Brain pericyte (primary cell): ENCODE measurements at regions not wholly inside any gene's neighbourhood (a gene's known extent, or its start where the extent isn't known, plus 50 kb on each side); places are given as distances from the start of the nearest gene placed in this dataset.
"Not testable (repeated sequence)": the region's sequence is repeated elsewhere in the genome, so short reads cannot be mapped to it uniquely, and the experiment has no call there.

Experiments
- DNase-seq: peaks from one replicate; pipeline ENCODE4 v3.0.0-alpha.2; 2012; ENCODE audit warnings: low read depth, low spot score

DNA sequence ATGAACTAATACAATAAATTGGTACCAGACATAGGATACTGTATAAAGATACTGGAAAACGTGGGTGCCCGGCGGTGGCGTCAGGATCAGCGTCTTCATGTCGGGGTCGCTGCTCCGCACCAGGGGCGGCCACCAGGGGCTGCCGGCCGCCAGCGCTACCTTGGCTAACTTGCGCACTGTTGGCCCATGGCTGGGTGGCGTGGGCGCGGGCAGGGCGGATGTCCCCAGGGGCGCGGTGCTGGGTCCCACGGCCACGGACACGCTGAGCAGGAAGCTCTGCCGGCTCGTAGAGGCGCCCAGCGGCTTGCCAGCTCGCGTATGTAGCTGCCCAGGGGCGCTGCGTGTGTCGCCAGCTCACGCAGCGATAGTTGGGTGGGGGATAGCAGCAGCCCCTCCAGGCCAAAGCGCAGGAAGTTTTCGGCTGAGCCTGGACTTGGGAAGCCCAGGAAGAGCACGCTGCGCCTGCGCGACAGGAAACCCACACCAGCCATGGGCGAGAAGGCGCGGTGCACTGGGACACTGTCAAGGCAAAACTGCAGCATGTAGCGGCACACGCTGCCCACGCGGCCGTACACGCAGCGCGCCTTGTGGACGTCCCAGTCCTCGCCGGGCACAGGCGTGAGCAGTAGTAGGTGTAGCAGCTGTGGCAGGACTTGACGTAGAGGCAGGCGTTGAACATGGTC is 299.9 kb downstream of the CCDC74A start:
- DNase-seq, result no peak

DNA sequence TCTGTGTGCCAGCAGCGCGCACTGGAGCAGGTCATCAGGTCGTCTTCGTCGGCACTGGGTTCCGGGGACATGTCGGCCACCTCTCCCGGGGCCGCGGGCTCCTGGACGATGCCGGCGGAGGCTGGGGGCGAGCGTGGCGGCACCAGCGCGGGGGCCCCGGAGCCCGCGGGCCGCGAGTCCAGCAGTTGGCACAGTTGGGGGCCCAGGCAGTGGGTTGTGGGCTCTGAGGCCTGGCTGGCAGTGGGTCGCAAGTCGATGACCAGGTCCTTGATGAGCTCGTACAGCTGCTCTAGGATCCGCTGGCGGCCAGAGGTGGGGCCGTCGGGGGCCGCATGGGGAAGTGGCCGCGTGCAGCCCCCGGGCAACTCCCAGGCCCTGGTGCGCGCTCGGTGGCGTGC is 300.5 kb downstream of the CCDC74A start:
- DNase-seq, result no peak

- DNase-seq, result not testable (repeated sequence)
Measured at GRCh38 chr2:131828633-131829455, 301.2 kb downstream of the CCDC74A start.

- DNase-seq, result not testable (repeated sequence)
Measured at GRCh38 chr2:131829456-131830241, 302.0 kb downstream of the CCDC74A start.

DNA sequence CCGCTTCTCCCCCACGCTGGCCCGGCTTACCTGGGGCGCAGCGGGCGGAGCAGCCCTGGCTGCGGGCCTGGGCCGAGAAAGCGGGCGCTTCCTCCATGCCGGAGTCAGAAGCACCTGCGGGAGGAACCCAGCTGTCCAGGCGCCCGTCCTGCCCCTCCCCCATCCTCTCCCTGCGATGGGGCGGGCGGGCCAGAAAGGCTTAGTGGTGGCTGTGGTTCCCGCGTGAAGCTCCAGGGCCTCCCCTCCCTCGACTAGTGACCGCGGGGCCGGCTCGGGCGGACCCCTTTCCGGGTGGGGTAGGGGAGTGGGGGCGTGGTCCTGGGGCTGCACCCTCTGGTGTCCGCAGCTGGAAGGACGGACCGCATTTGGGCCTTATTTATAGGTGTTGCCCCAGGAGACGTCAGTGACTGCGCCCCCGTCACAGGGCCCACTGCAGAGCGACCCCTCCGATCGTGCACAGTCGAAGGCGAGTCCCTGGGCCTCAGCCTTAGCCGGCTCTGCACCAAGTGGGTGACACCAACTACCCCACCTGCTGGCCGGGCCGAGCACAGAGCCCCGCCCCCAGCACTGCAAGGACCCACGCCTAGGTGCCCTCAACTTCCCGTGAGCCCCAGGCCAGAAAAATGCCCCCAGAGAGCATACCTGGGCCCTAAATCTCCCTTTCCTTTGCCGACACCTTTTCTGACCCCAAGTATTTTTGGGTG is 302.7 kb downstream of the CCDC74A start:
- DNase-seq, result not testable (repeated sequence)

DNA sequence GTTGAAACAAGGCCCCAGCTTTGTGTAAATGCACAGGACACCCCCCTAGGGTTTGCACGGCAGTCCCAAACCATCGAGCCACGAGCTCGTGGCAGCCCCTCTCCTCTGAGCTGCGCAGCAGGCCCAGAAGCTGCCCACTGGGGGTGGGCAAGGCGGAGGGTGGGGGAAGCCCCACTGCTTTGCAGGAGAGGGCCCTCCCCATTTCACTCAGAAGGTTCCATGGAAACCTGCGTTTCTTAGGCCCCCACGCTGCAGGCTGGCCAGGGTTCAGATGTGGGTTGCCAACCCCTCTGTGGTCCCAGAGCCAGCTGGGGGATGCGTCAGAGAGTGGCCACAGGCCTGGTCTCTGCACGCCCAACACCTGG is 303.2 kb downstream of the CCDC74A start:
- not testable (repeated sequence) for DNase-seq

DNA sequence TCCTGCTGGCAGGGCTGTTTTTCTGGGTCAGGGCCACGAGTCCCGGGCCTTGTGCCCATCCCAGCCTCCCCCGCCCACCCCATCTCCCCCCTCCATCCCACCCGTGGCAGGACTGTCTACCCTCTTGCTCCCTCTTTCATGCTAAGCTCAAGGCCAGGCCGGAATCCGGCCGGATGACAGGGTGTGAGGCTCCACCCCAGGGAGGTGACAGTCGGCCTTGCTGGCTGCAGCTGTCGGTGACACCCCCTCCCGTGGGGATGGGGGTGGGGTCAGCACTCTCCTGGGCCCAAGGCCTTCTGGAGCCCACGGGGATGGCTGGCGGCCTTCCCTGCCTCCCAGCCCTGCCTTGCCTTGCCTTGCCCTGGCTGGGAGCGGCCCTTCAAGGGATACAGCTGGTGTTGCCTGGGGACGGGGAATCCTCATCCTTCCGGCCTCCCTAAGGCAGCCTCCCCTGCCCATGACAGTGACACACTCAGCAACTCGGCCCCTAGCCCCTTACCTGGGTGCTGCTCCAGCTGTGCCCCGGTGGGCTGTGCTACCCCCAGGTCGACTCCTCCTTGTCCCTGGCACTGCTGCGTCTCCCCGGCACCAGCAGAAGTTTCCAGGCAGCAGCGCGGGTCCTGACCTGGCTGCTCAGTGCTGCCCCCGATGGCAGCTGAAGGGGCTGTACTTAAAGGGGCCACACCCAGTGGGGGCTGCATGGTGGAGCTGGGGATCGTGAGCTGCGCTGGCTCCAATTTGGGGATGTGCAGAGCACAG is 303.9 kb downstream of the CCDC74A start:
- not testable (repeated sequence) for DNase-seq

DNA sequence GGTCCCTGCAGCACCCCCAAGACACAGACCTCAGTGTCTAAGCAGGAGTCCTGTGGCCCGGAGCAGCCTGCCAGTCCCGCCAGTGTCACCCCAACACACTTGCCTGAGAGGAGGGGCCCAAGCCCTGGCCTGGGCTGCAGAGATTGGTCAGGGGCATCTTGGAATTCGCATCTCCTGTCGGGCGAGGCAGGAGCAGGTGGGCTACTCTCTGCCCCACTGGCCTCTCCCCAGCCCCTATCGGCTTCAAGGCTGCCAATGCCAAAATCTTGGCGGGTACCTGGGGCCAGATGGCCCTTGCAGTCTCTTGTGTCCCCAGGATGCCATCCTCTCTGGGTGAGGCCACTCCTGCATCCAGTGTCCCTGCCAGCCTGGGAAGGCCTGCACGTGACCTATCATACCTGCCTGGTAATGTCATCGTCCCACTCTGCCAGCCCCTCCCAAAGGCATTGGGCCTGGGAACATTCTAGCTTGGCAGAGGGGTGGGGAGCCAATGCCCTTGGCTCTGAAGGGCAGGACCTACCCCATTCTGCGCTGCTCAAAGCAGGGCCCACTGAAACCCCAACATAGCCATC is 304.6 kb downstream of the CCDC74A start:
- not testable (repeated sequence) for DNase-seq

DNA sequence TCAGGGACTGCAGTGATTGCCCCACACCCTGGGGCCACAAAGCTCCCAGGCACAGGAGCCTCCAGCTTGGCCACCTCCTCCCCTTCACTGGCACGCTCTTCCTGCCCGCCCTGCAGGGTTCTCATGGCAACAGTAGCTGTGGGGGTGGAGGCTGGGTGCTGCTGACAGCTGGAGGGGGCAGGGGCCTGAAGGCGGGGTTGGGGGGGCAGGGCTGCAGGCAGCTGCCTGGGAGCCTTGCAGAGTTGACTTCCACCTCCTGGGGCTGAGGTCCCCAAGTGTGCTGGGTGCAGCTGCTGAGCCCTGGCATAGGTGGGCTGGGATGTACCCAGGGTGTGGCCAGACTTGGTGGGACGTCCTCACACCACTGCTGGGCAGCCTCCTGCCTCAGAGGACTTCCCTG is 305.2 kb downstream of the CCDC74A start:
- not testable (repeated sequence) for DNase-seq

- not testable (repeated sequence) for DNase-seq
Measured at GRCh38 chr2:131833367-131834202, 305.9 kb downstream of the CCDC74A start.

- DNase-seq, result not testable (repeated sequence)
Measured at GRCh38 chr2:131834203-131835020, 306.7 kb downstream of the CCDC74A start.

DNA sequence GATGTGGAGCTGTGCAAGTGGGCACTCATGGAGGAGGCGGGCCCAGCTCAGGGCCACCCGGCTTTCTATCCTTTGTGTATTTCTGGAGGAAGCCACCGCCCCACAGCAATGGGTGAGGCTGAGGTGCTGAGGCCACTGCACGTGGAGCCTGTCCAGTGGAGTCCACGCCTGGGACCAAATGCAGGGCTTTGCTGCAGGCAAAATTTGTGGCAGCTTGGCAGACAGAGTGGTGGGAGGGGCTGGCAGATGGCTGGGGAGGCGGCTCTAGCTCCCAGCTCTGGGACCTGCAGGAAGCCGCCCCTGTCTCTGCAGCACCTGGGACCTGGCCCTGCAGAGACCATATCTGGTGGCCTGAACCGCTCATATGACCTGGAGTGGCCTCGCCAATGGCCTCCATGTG is 307.3 kb downstream of the CCDC74A start:
- DNase-seq, result not testable (repeated sequence)

GRCh38 chr2:131835621-131836091 is 308.0 kb downstream of the CCDC74A start:
- no peak for DNase-seq

DNA sequence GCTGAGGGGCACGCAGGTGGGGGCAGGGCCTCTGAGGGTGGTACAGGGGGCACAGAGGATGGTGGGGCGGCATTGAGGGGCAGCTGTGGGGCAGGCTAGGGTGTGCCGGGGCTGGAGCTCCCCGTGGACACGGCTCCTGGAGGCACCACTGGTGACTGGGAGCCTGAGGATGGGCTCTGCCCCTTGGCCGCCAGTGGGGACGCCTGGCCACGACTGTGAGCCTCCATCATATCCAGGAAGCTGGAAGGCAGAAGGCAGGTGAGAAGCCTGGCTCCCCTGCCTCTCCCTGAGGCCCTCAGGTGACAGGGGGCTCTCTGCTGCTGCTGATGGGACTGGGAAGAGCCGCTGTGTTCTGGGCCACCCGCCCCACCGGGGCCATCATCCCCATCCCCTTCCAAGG is 308.4 kb downstream of the CCDC74A start:
- not testable (repeated sequence) for DNase-seq

GRCh38 chr2:131844044-131844443 is 316.4 kb downstream of the CCDC74A start:
- DNase-seq, result not testable (repeated sequence)

DNA sequence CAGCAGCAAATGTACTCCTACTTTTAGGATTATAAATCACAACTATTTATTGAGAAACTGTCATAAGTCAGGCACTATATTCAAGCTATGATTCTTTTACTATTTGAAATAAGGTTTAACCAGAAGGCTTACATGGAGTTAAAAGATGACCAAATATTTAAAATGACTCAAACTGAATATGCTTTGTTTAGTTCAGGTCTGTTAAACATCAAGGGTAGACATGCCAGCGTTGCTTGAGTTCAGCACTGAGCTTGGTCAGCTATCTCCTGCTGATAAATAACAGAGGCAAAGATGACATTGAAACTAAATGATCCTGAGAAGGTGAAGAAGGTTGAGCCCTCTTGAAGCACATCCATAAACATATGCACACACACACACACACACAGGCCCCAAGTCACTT is 305.6 kb downstream of the ANKRD30BL start:
- not testable (repeated sequence) for DNase-seq

DNA sequence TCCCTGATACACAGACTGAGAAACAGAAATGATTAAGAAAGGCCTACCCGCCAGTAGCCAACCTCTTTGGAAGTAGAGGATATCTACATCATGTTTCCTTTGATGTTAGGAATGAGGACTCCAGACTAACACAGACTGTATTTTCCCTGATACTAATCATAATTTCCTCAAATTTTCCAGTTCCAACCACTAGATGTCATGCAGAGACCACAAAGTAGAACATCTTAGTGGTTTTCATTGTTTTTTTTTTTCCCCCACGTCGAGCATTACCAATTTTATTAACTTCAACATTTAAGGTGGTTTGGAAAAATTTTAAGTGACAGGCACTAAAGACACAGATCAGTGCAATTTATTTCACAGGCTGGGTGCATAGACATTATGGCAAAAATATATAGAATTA is 303.6 kb downstream of the ANKRD30BL start:
- DNase-seq, result not testable (repeated sequence)
